Gastrocnemius medialis (tissue), 4 donors: ENCODE measurements at regions not wholly inside any gene's neighbourhood (a gene's known extent, or its start where the extent isn't known, plus 50 kb on each side); places are given as distances from the start of the nearest gene placed in this dataset.
"Not testable (repeated sequence)": the region's sequence is repeated elsewhere in the genome, so short reads cannot be mapped to it uniquely, and the experiment has no call there.

Experiments
- ATAC-seq, 2 donors: fragments of 150-250 bp; one replicate each; pipeline ENCODE4 v1.9.1; 2016
- DNase-seq, 2 donors: peaks; one replicate each; pipeline ENCODE4 v3.0.0-alpha.2; 2019
- H3K27ac ChIP-seq, 4 donors: fragments of 200-600 bp; sonication (generic); 1 replicate in 1 of 4; 2 replicates in 3 of 4; pipeline ENCODE4 v1.5.1; 2016 to 2018; ENCODE audit warnings: mild to moderate bottlenecking in 2 of 4, moderate library complexity in 1 of 4
- H3K27me3 ChIP-seq, 3 donors: fragments of 200-600 bp; sonication (generic) in 2 of 3; 1 replicate in 1 of 3; 2 replicates in 2 of 3; pipeline versions ENCODE4 v1.5.1 to v1.6.0; 2016 to 2019; ENCODE audit warnings: mild to moderate bottlenecking in 1 of 3, moderate library complexity in 1 of 3
- H3K36me3 ChIP-seq, 2 donors: fragments of 200-600 bp; sonication (generic) in 1 of 2; one replicate each; pipeline ENCODE4 v1.5.1; 2017 to 2018
- H3K4me1 ChIP-seq, 2 donors: fragments of 200-600 bp; sonication (generic) in 1 of 2; one replicate each; pipeline ENCODE4 v1.5.1; 2016 to 2017; ENCODE audit warnings: mild to moderate bottlenecking in 2 of 2
- H3K4me3 ChIP-seq, 4 donors: fragments of 200-600 bp; sonication (generic) in 3 of 4; 1 replicate in 1 of 4; 2 replicates in 3 of 4; pipeline ENCODE4 v1.5.1; 2016 to 2019; ENCODE audit warnings: mild to moderate bottlenecking in 2 of 4
- H3K9me3 ChIP-seq, 3 donors: fragments of 200-600 bp; sonication (generic) in 2 of 3; 1 replicate in 1 of 3; 2 replicates in 2 of 3; pipeline ENCODE4 v1.5.1; 2016 to 2019
- POLR2A ChIP-seq, 2 donors: fragments of 450-650 bp; IDR thresholded peaks; one replicate each; pipeline ENCODE4 v1.6.1; 2017; ENCODE audit warnings: antibody characterized with exemption in 2 of 2, mild to moderate bottlenecking in 2 of 2, moderate library complexity in 2 of 2
- in situ Hi-C, 4 donors: fragments of 200-750 bp; cut with MboI; loops; one replicate each; pipeline versions ENCODE4 v1.15.0 to v1.8.0; 2017; ENCODE audit warnings: low sequenced_read_pairs in 4 of 4
- intact Hi-C: fragments of 100-400 bp; cut with DNase I; formaldehyde crosslinking; loops from one replicate; pipeline ENCODE4 v1.15.1; 2023; ENCODE audit warnings: low total_unique reads
- microRNA counts, 2 donors: library from miRNA; unstranded; fragments of <30 nt; microRNA quantifications; one replicate each; lab custom pipeline; 2016
- microRNA-seq, 2 donors: library from miRNA; unstranded; fragments of <30 nt; microRNA quantifications; one replicate each; pipeline ENCODE4, GENCODE V29; 2016; ENCODE audit warnings: borderline replicate concordance in 2 of 2
- TF ChIP-seq, protein P1 (sequence below), 5 experiments: fragments of 450-650 bp in 3 of 5; fragments of 200-600 bp in 2 of 5; sonication (generic) in 2 of 5; IDR thresholded peaks in 4 of 5; conservative IDR thresholded peaks in 1 of 5; 1 replicate in 4 of 5; 2 replicates in 1 of 5; pipeline ENCODE4 v1.5.1; 2016 to 2019; ENCODE audit warnings: antibody characterized with exemption in 5 of 5, mild to moderate bottlenecking in 3 of 5, moderate library complexity in 3 of 5

DNA sequence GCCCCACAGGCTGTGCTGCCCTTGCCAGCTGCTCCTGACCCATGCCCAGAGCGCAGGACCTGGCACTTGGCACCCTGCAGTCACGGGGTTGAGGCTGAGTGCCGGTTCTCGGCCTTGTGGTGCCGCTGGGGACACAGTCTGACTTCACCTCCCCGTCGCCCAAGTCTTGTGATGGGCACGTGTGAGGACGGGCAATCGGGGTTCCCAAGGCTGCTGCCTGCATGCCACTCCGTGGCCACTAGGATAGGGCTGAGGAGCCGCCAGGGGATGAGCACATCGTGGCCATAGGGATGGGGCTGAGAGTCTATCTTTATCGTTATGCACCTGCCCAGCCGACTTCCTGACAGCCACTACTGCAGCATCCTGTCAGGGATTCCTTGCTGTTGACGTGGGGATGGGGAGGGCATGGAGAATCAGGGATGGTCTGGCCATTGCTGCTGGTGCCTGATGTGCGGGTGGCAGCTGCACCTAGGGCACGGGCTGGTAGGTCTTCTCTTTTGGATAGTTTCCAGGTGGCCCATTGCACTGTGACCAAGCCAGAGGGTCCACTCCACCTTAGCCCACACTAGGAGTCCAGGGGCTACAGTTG is 243.5 kb downstream of the FOXD4L6 start:
- H3K4me1 ChIP-seq, H3K36me3 ChIP-seq, H3K4me3 ChIP-seq, H3K27ac ChIP-seq, intact Hi-C loops, H3K27me3 ChIP-seq, in situ Hi-C loops, ATAC-seq, DNase-seq: not testable (repeated sequence)
- H3K9me3 ChIP-seq: peaks cover 7 to 55% (median 13%) of the 10 kb centered on the region in 3 donors

DNA sequence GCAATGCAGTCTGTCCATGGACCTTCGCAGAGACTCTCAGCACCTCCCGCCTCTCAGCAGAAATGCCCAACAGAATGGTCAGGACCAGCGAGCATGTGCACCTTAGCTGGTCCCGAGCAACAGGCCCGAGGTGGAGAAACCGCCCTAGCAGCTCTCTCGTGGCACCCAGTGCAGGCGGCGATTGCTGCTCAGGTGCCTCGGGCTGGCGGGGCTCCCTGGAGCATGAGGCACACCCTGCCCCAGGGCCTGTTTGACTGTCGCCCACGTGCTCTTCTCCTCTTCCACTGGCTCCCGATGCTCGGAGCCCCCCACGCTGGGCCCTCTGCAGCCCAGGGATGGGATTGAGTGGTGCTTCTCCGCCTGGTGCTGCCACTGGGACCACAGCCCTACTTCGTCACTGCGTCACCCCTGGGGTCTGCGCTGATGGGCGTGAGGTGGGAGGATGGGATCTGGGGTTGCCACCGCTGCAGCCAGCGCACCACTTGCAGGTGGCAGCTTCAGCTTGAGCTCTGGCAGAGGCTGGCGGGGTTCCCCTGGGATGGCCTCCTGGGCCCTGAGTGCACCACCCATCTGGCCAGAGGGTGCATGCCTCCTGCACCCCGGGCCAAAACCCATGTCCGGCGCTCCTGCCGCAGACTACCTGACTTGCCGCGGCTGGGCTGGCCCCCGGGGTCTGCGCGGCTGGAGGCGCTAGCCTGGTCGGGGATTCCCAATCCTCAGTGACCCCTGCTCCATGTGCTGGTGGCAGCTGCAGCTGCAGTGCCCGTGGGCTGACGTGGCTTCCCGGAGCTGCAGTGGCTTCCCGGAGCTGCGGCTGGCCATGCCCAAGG is 244.2 kb downstream of the FOXD4L6 start:
- DNase-seq (no peak), ATAC-seq (no peak)
- Histone ChIP-seq H3K27me3 (no peaks in the 10 kb centered on the region), H3K27ac (no peak overlapping the region), H3K4me1 (no peaks in the 10 kb centered on the region), H3K9me3 (peaks cover 7 to 48% (median 13%) of the 10 kb centered on the region in 3 donors), H3K36me3 (no peaks in the 10 kb centered on the region), H3K4me3 (no peak overlapping the region)
- no peak for TF ChIP-seq POLR2A (IDR thresholded peaks at IDR 0.05)
- TF ChIP-seq, protein P1, sequence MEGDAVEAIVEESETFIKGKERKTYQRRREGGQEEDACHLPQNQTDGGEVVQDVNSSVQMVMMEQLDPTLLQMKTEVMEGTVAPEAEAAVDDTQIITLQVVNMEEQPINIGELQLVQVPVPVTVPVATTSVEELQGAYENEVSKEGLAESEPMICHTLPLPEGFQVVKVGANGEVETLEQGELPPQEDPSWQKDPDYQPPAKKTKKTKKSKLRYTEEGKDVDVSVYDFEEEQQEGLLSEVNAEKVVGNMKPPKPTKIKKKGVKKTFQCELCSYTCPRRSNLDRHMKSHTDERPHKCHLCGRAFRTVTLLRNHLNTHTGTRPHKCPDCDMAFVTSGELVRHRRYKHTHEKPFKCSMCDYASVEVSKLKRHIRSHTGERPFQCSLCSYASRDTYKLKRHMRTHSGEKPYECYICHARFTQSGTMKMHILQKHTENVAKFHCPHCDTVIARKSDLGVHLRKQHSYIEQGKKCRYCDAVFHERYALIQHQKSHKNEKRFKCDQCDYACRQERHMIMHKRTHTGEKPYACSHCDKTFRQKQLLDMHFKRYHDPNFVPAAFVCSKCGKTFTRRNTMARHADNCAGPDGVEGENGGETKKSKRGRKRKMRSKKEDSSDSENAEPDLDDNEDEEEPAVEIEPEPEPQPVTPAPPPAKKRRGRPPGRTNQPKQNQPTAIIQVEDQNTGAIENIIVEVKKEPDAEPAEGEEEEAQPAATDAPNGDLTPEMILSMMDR (IDR thresholded peaks at IDR 0.05 in 4 of 5, conservative IDR thresholded peaks at IDR 0.05 in 1 of 5): no peak
- intact Hi-C loops: no loop called here
- in situ Hi-C loops: no loop called here

DNA sequence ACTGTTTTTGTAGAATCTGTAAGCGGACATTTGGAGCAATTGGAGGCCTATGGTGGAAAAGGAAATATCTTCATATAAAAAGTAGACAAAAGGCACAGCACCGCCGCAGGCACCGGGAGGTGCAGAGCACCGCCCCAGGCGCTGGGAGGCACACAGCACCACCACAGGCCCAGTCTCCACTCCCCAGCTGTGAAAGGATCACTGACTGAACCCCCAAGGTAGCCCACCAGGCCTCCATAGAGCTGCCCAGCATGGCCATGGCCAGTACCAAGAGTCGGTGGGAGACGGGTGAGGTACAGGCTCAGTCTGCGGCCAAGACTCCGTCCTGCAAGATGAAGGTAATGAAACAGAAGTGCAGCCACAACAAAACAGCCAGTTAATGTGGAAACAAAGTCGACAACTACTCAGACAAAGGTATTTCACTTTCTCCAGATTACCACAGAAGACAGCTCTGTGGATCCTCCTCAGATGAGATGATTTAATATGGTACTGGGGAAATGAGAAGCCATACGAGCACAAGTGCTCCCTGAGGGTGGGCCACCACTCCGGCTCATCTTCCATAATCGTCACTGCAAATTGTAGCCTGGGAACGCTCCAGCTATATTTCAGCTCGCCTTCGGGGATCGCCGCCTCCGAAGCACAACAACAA is 244.9 kb downstream of the FOXD4L6 start:
- H3K36me3 ChIP-seq, in situ Hi-C loops, H3K4me1 ChIP-seq, DNase-seq, ATAC-seq, intact Hi-C loops, H3K27me3 ChIP-seq, H3K4me3 ChIP-seq, H3K27ac ChIP-seq: not testable (repeated sequence)
- peaks cover 7 to 40% (median 10%) of the 10 kb centered on the region in 3 donors for H3K9me3 ChIP-seq

DNA sequence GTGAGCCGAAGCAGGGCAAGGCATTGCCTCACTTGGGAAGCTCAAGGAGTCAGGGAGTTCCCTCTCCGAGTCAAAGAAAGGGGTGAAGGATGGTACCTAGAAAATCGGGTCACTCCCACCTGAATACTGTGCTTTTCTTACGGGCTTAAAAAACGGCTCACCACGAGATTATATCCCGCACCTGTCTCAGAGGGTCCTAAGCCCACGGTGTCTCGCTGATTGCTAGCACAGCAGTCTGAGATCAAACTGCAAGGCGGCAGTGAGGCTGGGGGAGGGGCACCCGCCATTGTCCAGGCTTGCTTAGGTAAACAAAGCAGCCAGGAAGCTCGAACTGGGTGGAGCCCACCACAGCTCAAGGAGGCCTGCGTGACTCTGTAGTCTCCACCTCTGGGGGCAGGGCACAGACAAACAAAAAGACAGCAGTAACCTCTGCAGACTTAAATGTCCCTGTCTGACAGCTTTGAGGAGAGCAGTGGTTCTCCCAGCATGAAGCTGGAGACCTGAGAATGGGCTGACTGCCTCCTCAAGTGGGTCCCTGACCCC is 254.7 kb downstream of the FOXD4L6 start:
- H3K36me3 ChIP-seq, H3K27me3 ChIP-seq, in situ Hi-C loops, intact Hi-C loops, DNase-seq, H3K4me3 ChIP-seq, H3K4me1 ChIP-seq, H3K27ac ChIP-seq, ATAC-seq: not testable (repeated sequence)
- H3K9me3 ChIP-seq: peaks cover 0 to 45% (median 17%) of the 10 kb centered on the region in 3 donors

DNA sequence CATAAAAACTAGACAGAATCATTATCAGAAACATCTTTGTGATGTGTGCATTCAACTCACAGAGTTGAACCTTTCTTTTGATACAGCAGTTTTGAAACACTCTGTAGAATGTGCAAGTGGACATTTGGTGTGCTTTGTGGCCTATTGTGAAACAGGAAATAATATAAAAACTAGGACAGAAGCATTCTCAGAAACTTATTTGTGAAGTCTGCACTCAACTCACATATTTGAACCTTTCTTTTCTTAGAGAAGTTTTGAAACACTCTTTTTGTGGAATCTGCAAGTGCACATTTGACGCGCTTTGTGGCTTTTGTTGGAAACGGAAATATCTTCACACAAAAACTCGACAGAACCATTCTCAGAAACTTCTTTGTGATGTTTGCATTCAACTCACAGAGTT is 260.0 kb downstream of the FOXD4L6 start:
- in situ Hi-C loops, intact Hi-C loops: not testable (repeated sequence)

More for the DNA sequence above, 260.0 kb downstream of the FOXD4L6 start:
- not testable (repeated sequence) for H3K36me3 ChIP-seq, ATAC-seq, H3K27ac ChIP-seq, DNase-seq, H3K27me3 ChIP-seq, H3K4me1 ChIP-seq
- Histone ChIP-seq H3K4me3 (peak overlapping the region in 1 of 4 donors; percentile 5), H3K9me3 (peaks cover 0 to 50% (median 14%) of the 10 kb centered on the region in 3 donors)

MicroRNA genes in the stretch of these regions (microRNA counts, 767-probe panel; counts per million panel counts)
- 356 to 448 counts per million in 2 donors for microRNA hsa-miR-1299 (lab: Ali Mortazavi, UCI)

Small RNA genes in the stretch of these regions (microRNA-seq; reads per million reads assigned to microRNA genes)
- 0 to 0.85 reads per million in 2 donors for gene MIR1299
